ENCODE measurements at regions not wholly inside any gene's neighbourhood (a gene's known extent, or its start where the extent isn't known, plus 50 kb on each side); places are given as distances from the start of the nearest gene placed in this dataset.

DNA sequence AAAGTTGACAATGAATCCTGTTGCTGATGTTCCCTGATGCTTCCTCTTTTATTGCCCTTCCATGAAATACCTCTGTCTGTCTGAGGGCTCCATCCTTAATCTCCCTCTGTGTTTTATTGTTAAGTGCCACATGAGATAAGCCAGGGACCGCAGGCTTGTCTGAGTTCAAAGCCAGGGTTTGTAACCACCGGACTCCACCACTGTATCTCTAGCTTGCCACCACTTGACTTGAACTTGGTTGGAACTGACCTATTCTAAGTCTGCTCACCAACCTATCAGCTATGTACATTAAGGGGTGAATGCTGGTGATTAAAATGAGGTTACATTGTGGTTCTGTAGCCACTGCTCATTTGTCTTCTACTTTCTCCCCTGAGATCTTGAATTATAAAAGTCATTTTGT is 328.5 kb upstream of the ZEB2 start:
- H3K36me3 Mint-ChIP-seq (ENCODE audit: low read depth): no peaks in the 10 kb centered on the region
- H3K4me1 Mint-ChIP-seq: no peaks in the 10 kb centered on the region
- no peaks in the 10 kb centered on the region for H3K27me3 Mint-ChIP-seq
- no peaks in the 10 kb centered on the region for H3K9me3 Mint-ChIP-seq
- H3K4me3 Mint-ChIP-seq: no peak overlapping the region
- no peak overlapping the region for H3K27ac Mint-ChIP-seq
- DNase-seq (no peak), ATAC-seq (no peak)

DNA sequence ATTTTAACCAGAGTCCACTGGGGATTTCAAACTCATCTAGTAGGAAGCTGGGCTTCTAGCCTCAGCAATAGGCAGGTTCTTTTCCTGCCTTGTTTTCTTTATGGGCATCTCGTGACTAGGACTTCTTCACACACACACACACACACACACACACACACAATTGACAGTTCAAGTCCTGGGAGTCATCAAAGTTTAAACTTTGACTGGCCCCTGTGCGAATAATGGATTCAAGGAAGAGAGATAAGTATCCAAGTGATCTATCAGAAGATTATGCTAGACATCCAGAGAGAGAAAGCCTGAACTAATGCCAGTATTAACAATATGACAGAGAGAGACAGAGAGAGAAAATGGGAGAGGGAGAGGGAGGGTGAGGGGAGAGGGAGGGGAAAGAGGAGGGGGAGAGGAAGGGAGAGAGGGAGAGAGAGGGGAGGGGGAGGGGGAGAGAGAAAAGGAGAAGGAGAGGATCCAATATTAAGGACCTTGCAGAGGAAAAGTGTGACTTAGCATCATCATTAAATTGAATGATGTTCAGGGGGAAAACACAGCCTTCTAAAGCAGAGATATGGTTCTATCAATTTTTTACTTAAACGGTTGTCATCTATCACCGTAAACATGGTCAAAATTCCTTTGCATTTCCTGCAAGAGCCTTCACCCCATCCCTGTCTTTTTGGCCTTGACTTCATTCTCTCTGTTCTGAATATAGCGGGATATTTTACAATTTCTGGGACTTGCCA is 327.6 kb upstream of the ZEB2 start:
- DNase-seq (no peak), ATAC-seq (no peak)
- Mint-ChIP-seq H3K27ac (no peak overlapping the region), H3K4me1 (no peaks in the 10 kb centered on the region), H3K36me3 (ENCODE audit: low read depth) (no peaks in the 10 kb centered on the region), H3K9me3 (no peaks in the 10 kb centered on the region), H3K4me3 (no peak overlapping the region), H3K27me3 (no peaks in the 10 kb centered on the region)

DNA sequence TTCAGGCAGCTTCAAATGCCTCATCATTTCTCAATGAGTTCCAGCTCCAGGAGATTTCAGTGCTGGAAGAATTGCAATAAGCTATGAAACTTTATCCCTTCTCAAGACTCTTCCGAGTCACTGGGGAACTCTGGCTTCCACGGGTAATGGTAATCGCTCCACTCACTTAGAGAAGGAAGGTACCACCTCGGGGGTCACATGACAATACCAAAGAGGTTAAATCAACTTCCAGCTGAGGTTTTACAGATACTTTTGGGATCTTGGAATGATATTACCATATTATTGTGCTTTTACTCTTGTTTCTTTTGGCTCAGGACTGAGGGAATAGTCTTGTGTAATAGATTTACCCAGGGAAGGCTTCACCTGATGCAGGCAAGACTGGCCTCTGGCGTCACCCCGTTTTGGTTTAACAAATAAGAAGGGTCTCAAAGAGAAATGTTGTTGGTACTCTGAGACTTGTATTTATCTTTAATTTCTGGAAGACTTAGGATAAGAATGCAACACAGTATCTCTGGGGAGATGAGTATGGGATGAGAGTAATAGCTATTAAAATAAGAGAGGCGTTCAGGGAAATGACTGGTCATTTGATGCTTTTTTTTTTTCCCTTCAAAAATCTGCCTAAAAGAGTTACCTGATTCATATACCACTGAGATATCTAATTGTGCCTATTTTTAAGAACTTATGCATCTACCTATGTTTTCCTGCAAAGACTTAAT is 316.9 kb upstream of the ZEB2 start:
- H3K9me3 Mint-ChIP-seq: no peaks in the 10 kb centered on the region
- H3K27ac Mint-ChIP-seq: no peak overlapping the region
- no peaks in the 10 kb centered on the region for H3K4me1 Mint-ChIP-seq
- H3K36me3 Mint-ChIP-seq (ENCODE audit: low read depth): no peaks in the 10 kb centered on the region
- peaks cover 4% of the 10 kb centered on the region for H3K27me3 Mint-ChIP-seq
- ATAC-seq (no peak), DNase-seq (no peak)
- H3K4me3 Mint-ChIP-seq: no peak overlapping the region

DNA sequence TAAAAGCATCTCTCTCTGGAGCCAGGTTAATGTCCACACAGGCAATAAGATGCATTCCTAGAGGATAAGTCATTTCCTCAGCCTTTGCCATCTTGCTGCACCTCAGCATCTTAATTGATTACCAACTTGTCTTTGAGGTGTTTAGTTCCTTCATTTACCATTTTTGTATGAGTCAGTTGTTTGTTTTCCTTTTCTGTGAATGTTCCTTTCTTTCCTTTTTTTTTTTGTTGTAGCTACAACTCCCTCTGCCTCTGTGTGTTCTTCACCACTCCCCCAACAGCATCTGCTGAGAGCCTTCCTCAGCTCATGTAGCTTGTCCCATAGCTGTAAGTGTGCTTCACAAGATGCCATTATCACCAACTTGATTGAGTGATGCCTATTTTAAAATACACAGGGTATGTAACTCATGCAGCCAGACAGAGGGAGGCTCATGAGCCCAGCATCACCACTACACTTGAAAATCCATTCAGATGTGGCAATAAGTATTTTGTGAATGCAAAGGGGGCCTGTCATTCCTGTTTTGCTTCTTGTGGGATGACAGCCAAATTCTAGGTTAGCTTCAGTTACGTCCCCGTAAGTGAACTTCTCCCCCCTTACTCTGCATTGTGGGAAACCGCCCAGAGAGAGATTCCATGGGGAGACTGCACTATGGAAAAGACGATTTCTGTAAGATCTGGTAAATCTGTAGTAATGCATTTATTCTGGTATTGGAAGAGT is 315.9 kb upstream of the ZEB2 start:
- DNase-seq (no peak), ATAC-seq (no peak)
- H3K27me3 Mint-ChIP-seq: peaks cover 6% of the 10 kb centered on the region
- H3K27ac Mint-ChIP-seq: no peak overlapping the region
- H3K36me3 Mint-ChIP-seq (ENCODE audit: low read depth): no peaks in the 10 kb centered on the region
- H3K9me3 Mint-ChIP-seq: no peaks in the 10 kb centered on the region
- H3K4me1 Mint-ChIP-seq: no peaks in the 10 kb centered on the region
- no peak overlapping the region for H3K4me3 Mint-ChIP-seq

- Mint-ChIP-seq H3K27ac (no peak overlapping the region), H3K27me3 (peaks cover 6% of the 10 kb centered on the region), H3K9me3 (no peaks in the 10 kb centered on the region), H3K36me3 (ENCODE audit: low read depth) (no peaks in the 10 kb centered on the region), H3K4me3 (no peak overlapping the region), H3K4me1 (no peaks in the 10 kb centered on the region)
- DNase-seq (no peak), ATAC-seq (no peak)
Measured at GRCh38 chr2:144834998-144835633, 315.2 kb upstream of the ZEB2 start.

- ATAC-seq (no peak), DNase-seq (no peak)
- Mint-ChIP-seq H3K4me3 (no peak overlapping the region), H3K27me3 (peaks cover 6% of the 10 kb centered on the region), H3K36me3 (ENCODE audit: low read depth) (no peaks in the 10 kb centered on the region), H3K27ac (no peak overlapping the region), H3K9me3 (no peaks in the 10 kb centered on the region), H3K4me1 (no peaks in the 10 kb centered on the region)
Measured at GRCh38 chr2:144834363-144834762, 314.4 kb upstream of the ZEB2 start.

DNA sequence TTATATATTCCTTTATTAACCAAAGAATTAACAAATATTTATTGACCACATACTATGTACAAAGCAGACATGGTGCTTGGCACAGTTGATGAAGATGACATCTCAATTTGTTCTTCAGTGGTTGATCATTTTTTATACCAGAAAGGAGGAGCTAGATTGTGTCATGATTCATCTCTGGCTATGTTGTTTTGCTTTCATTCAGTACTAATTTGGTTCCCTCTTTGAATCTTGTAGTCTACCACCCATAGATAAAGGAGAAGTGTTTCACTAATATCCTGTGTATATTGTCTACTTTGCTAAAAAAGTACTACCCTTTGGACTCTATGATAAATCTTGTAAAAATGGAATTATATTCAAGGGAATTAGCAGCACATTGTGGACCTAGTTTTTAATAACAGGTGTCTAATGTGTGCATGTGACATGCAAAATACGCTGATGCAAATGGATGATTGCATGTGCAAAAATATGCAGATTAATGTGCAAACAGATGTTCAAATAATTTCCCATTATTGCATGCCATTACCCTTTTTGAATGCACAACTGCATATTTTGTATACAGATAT is 313.2 kb upstream of the ZEB2 start:
- DNase-seq (no peak), ATAC-seq (no peak)
- H3K36me3 Mint-ChIP-seq (ENCODE audit: low read depth): no peaks in the 10 kb centered on the region
- H3K4me3 Mint-ChIP-seq: no peak overlapping the region
- peaks cover 6% of the 10 kb centered on the region for H3K27me3 Mint-ChIP-seq
- H3K9me3 Mint-ChIP-seq: no peaks in the 10 kb centered on the region
- H3K27ac Mint-ChIP-seq: no peak overlapping the region
- no peaks in the 10 kb centered on the region for H3K4me1 Mint-ChIP-seq

GRCh38 chr2:144832048-144832447 is 312.1 kb upstream of the ZEB2 start:
- DNase-seq (no peak), ATAC-seq (no peak)
- H3K27me3 Mint-ChIP-seq: peaks cover 2% of the 10 kb centered on the region
- H3K4me3 Mint-ChIP-seq: no peak overlapping the region
- H3K36me3 Mint-ChIP-seq (ENCODE audit: low read depth): no peaks in the 10 kb centered on the region
- no peaks in the 10 kb centered on the region for H3K9me3 Mint-ChIP-seq
- H3K4me1 Mint-ChIP-seq: no peaks in the 10 kb centered on the region
- H3K27ac Mint-ChIP-seq: no peak overlapping the region

- no peaks in the 10 kb centered on the region for H3K36me3 Mint-ChIP-seq (ENCODE audit: low read depth)
- DNase-seq (no peak), ATAC-seq (no peak)
- H3K4me3 Mint-ChIP-seq: no peak overlapping the region
- peaks cover 2% of the 10 kb centered on the region for H3K27me3 Mint-ChIP-seq
- H3K27ac Mint-ChIP-seq: no peak overlapping the region
- no peaks in the 10 kb centered on the region for H3K4me1 Mint-ChIP-seq
- H3K9me3 Mint-ChIP-seq: no peaks in the 10 kb centered on the region
Measured at GRCh38 chr2:144830543-144830942, 310.6 kb upstream of the ZEB2 start.

- H3K9me3 Mint-ChIP-seq: no peaks in the 10 kb centered on the region
- DNase-seq (no peak), ATAC-seq (no peak)
- H3K27ac Mint-ChIP-seq: no peak overlapping the region
- H3K4me1 Mint-ChIP-seq: no peaks in the 10 kb centered on the region
- no peak overlapping the region for H3K4me3 Mint-ChIP-seq
- no peaks in the 10 kb centered on the region for H3K36me3 Mint-ChIP-seq (ENCODE audit: low read depth)
- peaks cover 2% of the 10 kb centered on the region for H3K27me3 Mint-ChIP-seq
Measured at GRCh38 chr2:144827404-144827803, 307.5 kb upstream of the ZEB2 start.

GRCh38 chr2:144826105-144826504 is 306.2 kb upstream of the ZEB2 start:
- ATAC-seq (no peak), DNase-seq (no peak)
- H3K27me3 Mint-ChIP-seq: peaks cover 2% of the 10 kb centered on the region
- no peaks in the 10 kb centered on the region for H3K36me3 Mint-ChIP-seq (ENCODE audit: low read depth)
- no peak overlapping the region for H3K27ac Mint-ChIP-seq
- peaks cover 4% of the 10 kb centered on the region for H3K9me3 Mint-ChIP-seq
- H3K4me1 Mint-ChIP-seq: no peaks in the 10 kb centered on the region
- H3K4me3 Mint-ChIP-seq: no peak overlapping the region

DNA sequence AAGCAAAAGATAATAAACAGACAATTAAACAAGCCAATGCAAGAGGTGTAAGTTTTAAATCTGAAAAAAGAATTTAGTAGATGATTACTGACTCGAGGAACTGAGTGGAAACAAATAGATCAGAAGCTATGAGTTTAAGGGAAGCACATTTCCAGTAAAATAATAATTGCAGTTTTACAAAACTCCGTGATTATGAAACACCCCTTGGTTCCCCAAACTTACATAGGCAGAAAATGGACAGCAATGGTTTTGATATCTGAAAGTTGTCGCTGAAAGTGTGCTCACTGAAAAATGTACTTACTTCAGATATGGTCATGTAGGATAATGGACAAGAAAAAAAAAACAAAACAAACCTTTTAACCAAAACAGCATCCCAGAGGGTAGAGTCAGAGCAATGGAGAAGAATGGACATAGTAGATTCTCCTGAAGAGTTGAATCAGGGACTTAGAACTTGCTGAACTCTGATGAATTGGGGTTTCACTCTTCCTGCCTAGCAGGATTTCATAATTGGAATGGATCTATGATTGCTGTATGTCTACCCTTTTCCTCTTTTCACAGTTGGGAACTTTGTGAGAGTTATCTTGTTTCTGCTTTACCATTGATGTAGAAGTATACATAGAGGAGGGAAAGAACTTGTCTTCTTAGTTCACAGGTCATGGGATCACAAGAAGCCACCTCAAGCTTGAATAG is 305.6 kb upstream of the ZEB2 start:
- H3K4me3 Mint-ChIP-seq: no peak overlapping the region

GRCh38 chr2:144824306-144825080 is 304.6 kb upstream of the ZEB2 start:
- peaks cover 8% of the 10 kb centered on the region for H3K9me3 Mint-ChIP-seq
- H3K4me1 Mint-ChIP-seq: no peaks in the 10 kb centered on the region
- H3K27ac Mint-ChIP-seq: no peak overlapping the region
- ATAC-seq: peak; percentile 24
- peaks cover 2% of the 10 kb centered on the region for H3K27me3 Mint-ChIP-seq
- no peak overlapping the region for H3K4me3 Mint-ChIP-seq
- DNase-seq: no peak
- no peaks in the 10 kb centered on the region for H3K36me3 Mint-ChIP-seq (ENCODE audit: low read depth)

More for the DNA sequence above, 305.6 kb upstream of the ZEB2 start:
- ATAC-seq (no peak), DNase-seq (no peak)
- Mint-ChIP-seq H3K27ac (no peak overlapping the region), H3K9me3 (peaks cover 4% of the 10 kb centered on the region), H3K4me1 (no peaks in the 10 kb centered on the region), H3K36me3 (ENCODE audit: low read depth) (no peaks in the 10 kb centered on the region), H3K27me3 (peaks cover 2% of the 10 kb centered on the region)
